Parathyroid adenoma (tissue), 2 donors: ENCODE measurements at regions not wholly inside any gene's neighbourhood (a gene's known extent, or its start where the extent isn't known, plus 50 kb on each side); places are given as distances from the start of the nearest gene placed in this dataset.

Experiments
- H2AFZ ChIP-seq: fragments of 300-600 bp; sonication (generic); one replicate; pipeline ENCODE4 v1.7.0; 2017; ENCODE audit warnings: antibody characterized with exemption, mild to moderate bottlenecking
- H3K27ac ChIP-seq: fragments of 300-600 bp; sonication (generic); one replicate; pipeline ENCODE4 v1.7.0; 2017
- H3K27me3 ChIP-seq: fragments of 300-600 bp; sonication (generic); one replicate; pipeline ENCODE4 v1.7.0; 2017; ENCODE audit warnings: low read length; ENCODE audit not compliant: control insufficient read depth, insufficient read depth
- H3K36me3 ChIP-seq: fragments of 300-600 bp; sonication (generic); one replicate; pipeline ENCODE4 v1.7.0; 2017; ENCODE audit warnings: low read length; ENCODE audit not compliant: control insufficient read depth, insufficient read depth
- H3K4me1 ChIP-seq: fragments of 300-600 bp; sonication (generic); one replicate; pipeline ENCODE4 v1.7.0; 2017; ENCODE audit warnings: control low read depth
- H3K4me2 ChIP-seq: fragments of 300-600 bp; sonication (generic); one replicate; pipeline ENCODE4 v1.7.0; 2017; ENCODE audit warnings: low read length
- H3K4me3 ChIP-seq: fragments of 300-600 bp; sonication (generic); one replicate; pipeline ENCODE4 v1.7.0; 2017; ENCODE audit warnings: low read depth, low read length
- H3K79me2 ChIP-seq: fragments of 300-600 bp; sonication (generic); one replicate; pipeline ENCODE4 v1.7.0; 2017; ENCODE audit warnings: control low read depth
- H3K9ac ChIP-seq: fragments of 300-600 bp; sonication (generic); one replicate; pipeline ENCODE4 v1.7.0; 2017; ENCODE audit warnings: mild to moderate bottlenecking
- H3K9me3 ChIP-seq: fragments of 300-600 bp; sonication (generic); one replicate; pipeline ENCODE4 v1.7.0; 2017; ENCODE audit warnings: low read length; ENCODE audit not compliant: control insufficient read depth
- CTCF ChIP-seq: fragments of 300-600 bp; sonication (generic); IDR thresholded peaks from one replicate; pipeline ENCODE4 v1.7.0; 2017; ENCODE audit warnings: antibody characterized with exemption, mild to moderate bottlenecking
- donor health status: primary hyperparathyroidism.

DNA sequence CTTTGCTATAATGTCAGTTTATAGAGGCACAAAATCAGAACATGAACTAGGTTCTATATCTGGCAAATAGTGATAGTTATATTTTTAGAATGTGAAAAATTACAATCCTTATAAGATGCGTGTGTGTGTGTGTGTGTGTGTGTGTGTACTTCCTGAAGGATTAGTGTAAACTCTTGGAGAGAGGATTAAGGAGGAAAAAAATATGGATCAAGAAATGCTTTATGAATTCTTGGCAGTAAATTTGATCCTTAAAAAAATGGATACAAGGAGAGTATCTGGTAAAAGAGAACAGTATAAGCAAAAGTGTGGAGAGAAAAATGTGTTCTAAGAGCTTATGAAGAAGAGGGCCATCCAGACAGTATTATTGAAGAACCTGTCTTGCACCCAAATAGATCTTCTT is 484.3 kb downstream of the ADRA2A start:
- no peaks in the 10 kb centered on the region for H3K9me3 ChIP-seq
- no peaks in the 10 kb centered on the region for H3K36me3 ChIP-seq
- H3K27ac ChIP-seq: no peak overlapping the region
- H3K27me3 ChIP-seq: no peaks in the 10 kb centered on the region
- H3K4me3 ChIP-seq: no peak overlapping the region
- no peaks in the 10 kb centered on the region for H3K4me1 ChIP-seq
- no peaks in the 10 kb centered on the region for H3K79me2 ChIP-seq
- no peak overlapping the region for H3K4me2 ChIP-seq
- no peak for TF ChIP-seq CTCF
- H3K9ac ChIP-seq: no peak overlapping the region
- H2AFZ ChIP-seq: no peak overlapping the region

DNA sequence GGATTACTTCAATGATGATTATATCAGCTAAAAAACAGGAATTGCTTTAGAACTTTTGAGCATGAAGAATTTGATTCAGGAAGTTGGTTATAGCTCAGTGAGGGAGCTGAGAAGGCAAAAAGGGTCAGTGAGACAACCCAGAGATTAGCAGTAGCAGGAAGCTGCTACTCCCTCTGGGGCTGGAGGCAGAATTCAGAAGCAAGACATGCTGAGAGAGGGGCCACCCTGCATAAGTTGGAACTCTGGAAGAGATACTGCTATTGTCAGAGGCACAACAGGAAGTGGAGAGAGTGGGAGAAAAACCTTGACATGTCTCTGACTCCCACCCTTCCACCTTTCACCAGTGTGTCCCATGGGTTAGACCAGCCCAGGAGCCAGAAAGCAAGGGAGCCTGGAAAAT is 488.7 kb downstream of the ADRA2A start:
- no peaks in the 10 kb centered on the region for H3K9me3 ChIP-seq
- H3K79me2 ChIP-seq: no peaks in the 10 kb centered on the region
- H3K27ac ChIP-seq: no peak overlapping the region
- no peaks in the 10 kb centered on the region for H3K4me1 ChIP-seq
- no peak overlapping the region for H3K4me3 ChIP-seq
- no peak overlapping the region for H3K9ac ChIP-seq
- no peak overlapping the region for H2AFZ ChIP-seq
- no peaks in the 10 kb centered on the region for H3K36me3 ChIP-seq
- no peak for TF ChIP-seq CTCF
- H3K4me2 ChIP-seq: no peak overlapping the region
- H3K27me3 ChIP-seq: no peaks in the 10 kb centered on the region

GRCh38 chr10:111578076-111578475 is 501.2 kb downstream of the ADRA2A start:
- H3K4me3 ChIP-seq: no peak overlapping the region
- no peak overlapping the region for H3K27ac ChIP-seq
- H3K9me3 ChIP-seq: no peaks in the 10 kb centered on the region
- H3K36me3 ChIP-seq: no peaks in the 10 kb centered on the region
- H3K4me1 ChIP-seq: no peaks in the 10 kb centered on the region
- no peak overlapping the region for H3K9ac ChIP-seq
- no peak for TF ChIP-seq CTCF
- H2AFZ ChIP-seq: no peak overlapping the region
- no peaks in the 10 kb centered on the region for H3K79me2 ChIP-seq
- H3K4me2 ChIP-seq: no peak overlapping the region
- H3K27me3 ChIP-seq: no peaks in the 10 kb centered on the region

GRCh38 chr10:111579473-111579872 is 502.6 kb downstream of the ADRA2A start:
- no peak overlapping the region for H2AFZ ChIP-seq
- H3K79me2 ChIP-seq: no peaks in the 10 kb centered on the region
- no peak overlapping the region for H3K27ac ChIP-seq
- no peaks in the 10 kb centered on the region for H3K36me3 ChIP-seq
- H3K9ac ChIP-seq: no peak overlapping the region
- no peak for TF ChIP-seq CTCF
- no peak overlapping the region for H3K4me3 ChIP-seq
- H3K4me1 ChIP-seq: no peaks in the 10 kb centered on the region
- no peaks in the 10 kb centered on the region for H3K27me3 ChIP-seq
- H3K9me3 ChIP-seq: no peaks in the 10 kb centered on the region
- H3K4me2 ChIP-seq: no peak overlapping the region

DNA sequence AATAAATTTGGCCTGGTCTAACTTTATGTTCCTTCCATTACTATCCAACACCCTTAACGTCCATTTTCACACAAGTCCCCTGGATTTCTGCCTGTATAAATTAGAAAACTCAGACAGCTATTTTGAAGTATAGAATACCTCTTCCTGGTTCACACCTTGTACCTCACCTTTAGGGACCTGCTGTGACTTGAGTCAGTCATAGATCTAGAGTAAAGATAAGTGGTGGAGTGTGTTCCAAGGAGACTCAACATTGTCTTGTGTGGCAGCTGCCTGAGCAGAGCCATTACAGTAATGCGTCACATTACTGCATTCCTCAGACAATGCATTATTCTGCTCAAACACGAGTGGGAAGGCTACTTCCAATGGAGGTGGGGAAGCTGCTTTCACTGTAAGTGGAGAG is 513.9 kb downstream of the ADRA2A start:
- Histone ChIP-seq H3K27me3 (no peaks in the 10 kb centered on the region), H3K79me2 (no peaks in the 10 kb centered on the region), H2AFZ (no peak overlapping the region), H3K4me2 (no peak overlapping the region), H3K4me1 (no peaks in the 10 kb centered on the region), H3K9ac (no peak overlapping the region), H3K36me3 (no peaks in the 10 kb centered on the region), H3K27ac (no peak overlapping the region), H3K4me3 (no peak overlapping the region), H3K9me3 (no peaks in the 10 kb centered on the region)
- no peak for TF ChIP-seq CTCF
